PC-3 (cell line): ENCODE measurements at regions not wholly inside any gene's neighbourhood (a gene's known extent, or its start where the extent isn't known, plus 50 kb on each side); places are given as distances from the start of the nearest gene placed in this dataset.

ENCODE experiments used
- ATAC-seq: fragments of 200-7000 bp; cut with Tn5 transposase; 2 replicates; pipeline ENCODE4 v1.9.1; 2020; ENCODE audit warnings: mild to moderate bottlenecking, moderate library complexity
- BruUV-seq: library from RNA; stranded (reverse); fragments of 400-500 nt; replicated peaks from 2 replicates; lab custom pipeline; 2021; lab: Mats Ljungman, UMichigan
- CTCF ChIA-PET: fragments of 300-600 bp; sonication (Branson Sonifier 250); formaldehyde crosslinking; loops from one replicate; lab custom pipeline; 2022; ENCODE audit warnings: antibody characterized with exemption; lab: Charles Lee
- POLR2A ChIA-PET: fragments of 300-600 bp; sonication (Branson Sonifier 250); formaldehyde crosslinking; loops from one replicate; lab custom pipeline; 2022; ENCODE audit warnings: antibody characterized with exemption; ENCODE audit not compliant: unreplicated experiment; lab: Charles Lee
- DNase-seq: peaks from one replicate; pipeline ENCODE4 v3.0.0-alpha.2; 2015
- H2AFZ ChIP-seq: fragments of 300-600 bp; sonication (generic); 2 replicates; pipeline ENCODE4 v1.6.0; 2016; ENCODE audit warnings: antibody characterized with exemption, low read length
- H3F3A ChIP-seq: fragments of 300-600 bp; sonication (generic); one replicate; pipeline ENCODE4 v1.6.0; 2017; ENCODE audit warnings: antibody characterized with exemption, low read length, control low read depth, mild to moderate bottlenecking; ENCODE audit not compliant: unreplicated experiment
- H3K27ac ChIP-seq: fragments of 300-600 bp; sonication (generic); 2 replicates; pipeline ENCODE4 v1.5.1; 2016; ENCODE audit warnings: mild to moderate bottlenecking, low read length
- H3K27me3 ChIP-seq: fragments of 300-600 bp; sonication (generic); 2 replicates; pipeline ENCODE4 v1.6.1; 2016; ENCODE audit warnings: low read length, mixed read lengths
- H3K36me3 ChIP-seq: fragments of 300-600 bp; sonication (generic); 2 replicates; pipeline ENCODE4 v1.6.1; 2016; ENCODE audit warnings: low read depth, mixed run types, low read length, mixed read lengths
- H3K4me1 ChIP-seq: fragments of 300-600 bp; sonication (generic); 2 replicates; pipeline ENCODE4 v1.5.1; 2016; ENCODE audit warnings: low read length; ENCODE audit not compliant: insufficient read depth
- H3K4me2 ChIP-seq: fragments of 300-600 bp; sonication (generic); 2 replicates; pipeline ENCODE4 v1.6.0; 2016; ENCODE audit warnings: low read length
- H3K4me3 ChIP-seq: fragments of 300-600 bp; sonication (generic); 2 replicates; pipeline ENCODE4 v1.5.1; 2016; ENCODE audit warnings: mild to moderate bottlenecking, low read length, mixed read lengths
- H3K79me2 ChIP-seq: fragments of 300-600 bp; sonication (generic); 2 replicates; pipeline ENCODE4 v1.6.1; 2017; ENCODE audit warnings: low read length, mixed read lengths
- H3K9ac ChIP-seq: fragments of 300-600 bp; sonication (generic); 2 replicates; pipeline ENCODE4 v1.6.0; 2016; ENCODE audit warnings: mild to moderate bottlenecking, low read length
- H3K9me2 ChIP-seq: fragments of 300-600 bp; sonication (generic); replicated peaks from 2 replicates; pipeline ENCODE4 v1.6.1; 2016; ENCODE audit warnings: mixed run types, low read length, mixed read lengths
- H3K9me3 ChIP-seq: fragments of 300-600 bp; sonication (generic); 2 replicates; pipeline ENCODE4 v1.6.1; 2016; ENCODE audit warnings: low read length, mixed read lengths
- H4K20me1 ChIP-seq: fragments of 300-600 bp; sonication (generic); 2 replicates; pipeline ENCODE4 v1.6.1; 2016; ENCODE audit warnings: low read length, mixed read lengths
- CTCF ChIP-seq: fragments of 300-600 bp; sonication (generic); conservative IDR thresholded peaks from 2 replicates; pipeline ENCODE4 v1.5.1; 2017; ENCODE audit warnings: antibody characterized with exemption, low read depth, mild to moderate bottlenecking, low read length
- EZH2 ChIP-seq: fragments of 300-600 bp; sonication (generic); IDR thresholded peaks from one replicate; pipeline ENCODE4 v1.6.1; 2017; ENCODE audit warnings: antibody characterized with exemption, mild to moderate bottlenecking, low read length; ENCODE audit not compliant: unreplicated experiment
- EZH2phosphoT487 ChIP-seq: fragments of 300-600 bp; sonication (generic); IDR thresholded peaks from 2 replicates; pipeline ENCODE4 v1.6.1; 2018; ENCODE audit warnings: mild to moderate bottlenecking, antibody characterized with exemption, low read length, borderline replicate concordance
- intact Hi-C: fragments of 100-400 bp; cut with micrococcal nuclease; formaldehyde crosslinking; loops from 2 replicates; pipeline ENCODE4 v1.9.0; 2023

GRCh38 chr11:131079036-131079435 lies 162.8 kb upstream of the SNX19 start:
- Histone ChIP-seq H3K27me3 (peaks cover 67% of the 10 kb centered on the region), H4K20me1 (no peaks in the 10 kb centered on the region), H3K79me2 (no peaks in the 10 kb centered on the region), H3K9me3 (no peaks in the 10 kb centered on the region), H2AFZ (no peak overlapping the region), H3K36me3 (no peaks in the 10 kb centered on the region), H3K9ac (no peak overlapping the region), H3K4me2 (no peak overlapping the region), H3K9me2 (no peaks in the 10 kb centered on the region), H3K4me3 (no peak overlapping the region), H3F3A (no peaks in the 10 kb centered on the region), H3K4me1 (no peaks in the 10 kb centered on the region; the same call in 1 of the 2 replicates), H3K27ac (no peak overlapping the region)
- ATAC-seq (no peak), DNase-seq (no peak)
- TF ChIP-seq CTCF (no peak), EZH2 (no peak), EZH2phosphoT487 (no peak)
- ChIA-PET POLR2A (no interaction called here), CTCF (no interaction called here)
- BruUV-seq, result no TSS peak
- intact Hi-C loops, result no loop called here

GRCh38 chr11:131089727-131090245 lies 173.5 kb upstream of the SNX19 start:
- CTCF ChIA-PET, result no interaction called here

More at GRCh38 chr11:131089727-131090245, 173.5 kb upstream of the SNX19 start:
- H2AFZ ChIP-seq, result no peak overlapping the region
- H3K27me3 ChIP-seq, result peaks cover 25% of the 10 kb centered on the region; the same call in 1 of the 2 replicates
- H3K79me2 ChIP-seq, result no peaks in the 10 kb centered on the region
- no TSS peak for BruUV-seq
- DNase-seq, result no peak
- no peak overlapping the region for H3K4me3 ChIP-seq
- ATAC-seq, result no peak
- no peaks in the 10 kb centered on the region for H3F3A ChIP-seq
- H3K9me3 ChIP-seq, result 0 out of 2 replicates have a peak, but pooled peaks cover 5% of the 10 kb centered on the region
- no peak overlapping the region for H3K9ac ChIP-seq
- POLR2A ChIA-PET, result no interaction called here
- no peaks in the 10 kb centered on the region for H4K20me1 ChIP-seq
- H3K27ac ChIP-seq, result no peak overlapping the region
- H3K9me2 ChIP-seq, result no peaks in the 10 kb centered on the region
- intact Hi-C loops, result no loop called here
- H3K4me2 ChIP-seq, result no peak overlapping the region
- H3K36me3 ChIP-seq, result no peaks in the 10 kb centered on the region
- TF ChIP-seq EZH2phosphoT487, result no peak
- no peak for TF ChIP-seq EZH2
- TF ChIP-seq CTCF, result no peak
- no peaks in the 10 kb centered on the region for H3K4me1 ChIP-seq
